Muscle layer of duodenum (tissue), 2 donors: ENCODE measurements at regions not wholly inside any gene's neighbourhood (a gene's known extent, or its start where the extent isn't known, plus 50 kb on each side); places are given as distances from the start of the nearest gene placed in this dataset.
"Not testable (repeated sequence)": the region's sequence is repeated elsewhere in the genome, so short reads cannot be mapped to it uniquely, and the experiment has no call there.

Experiments used
- H3K27ac ChIP-seq: one replicate; pipeline ENCODE4 v1.7.0; 2013; ENCODE audit warnings: mild to moderate bottlenecking, low read length
- H3K27me3 ChIP-seq: one replicate; pipeline ENCODE4 v1.7.0; 2013; ENCODE audit warnings: low read depth, mild to moderate bottlenecking, control low read depth, low read length
- H3K36me3 ChIP-seq, 2 donors: one replicate each; pipeline ENCODE4 v1.7.0; 2013; ENCODE audit warnings: low read length in 2 of 2, control low read depth in 1 of 2, mild to moderate bottlenecking in 1 of 2; ENCODE audit not compliant: insufficient read depth in 2 of 2, control insufficient read depth in 1 of 2
- H3K4me1 ChIP-seq, 2 donors: one replicate each; pipeline ENCODE4 v1.7.0; 2013; ENCODE audit warnings: low read length in 2 of 2, mild to moderate bottlenecking in 2 of 2, control low read depth in 1 of 2, moderate library complexity in 1 of 2; ENCODE audit not compliant: insufficient read depth in 2 of 2, control insufficient read depth in 1 of 2
- H3K4me3 ChIP-seq, 2 donors: one replicate each; pipeline ENCODE4 v1.7.0; 2013; ENCODE audit warnings: low read length in 2 of 2, low read depth in 1 of 2, mild to moderate bottlenecking in 1 of 2
- H3K9me3 ChIP-seq, 2 donors: one replicate each; pipeline ENCODE4 v1.7.0; 2013; ENCODE audit warnings: low read length in 2 of 2, control low read depth in 1 of 2, mild to moderate bottlenecking in 1 of 2; ENCODE audit not compliant: control insufficient read depth in 1 of 2
- donor health status: healthy.

- no peak overlapping the region for H3K4me3 ChIP-seq
- no peaks in the 10 kb centered on the region for H3K4me1 ChIP-seq
- no peaks in the 10 kb centered on the region for H3K9me3 ChIP-seq
- no peaks in the 10 kb centered on the region for H3K27me3 ChIP-seq
- H3K36me3 ChIP-seq, result no peaks in the 10 kb centered on the region
- no peak overlapping the region for H3K27ac ChIP-seq
Observed at GRCh38 chr14:35934499-35934898, 108.4 kb downstream of the BRMS1L start.

- H3K27me3 ChIP-seq, result no peaks in the 10 kb centered on the region
- H3K4me1 ChIP-seq, result no peaks in the 10 kb centered on the region
- H3K9me3 ChIP-seq, result no peaks in the 10 kb centered on the region
- no peaks in the 10 kb centered on the region for H3K36me3 ChIP-seq
- no peak overlapping the region for H3K4me3 ChIP-seq
- H3K27ac ChIP-seq, result no peak overlapping the region
Observed at GRCh38 chr14:35932659-35933159, 106.6 kb downstream of the BRMS1L start.

GRCh38 chr14:35932136-35932535 is 106.0 kb downstream of the BRMS1L start:
- no peaks in the 10 kb centered on the region for H3K36me3 ChIP-seq
- H3K27ac ChIP-seq, result no peak overlapping the region
- H3K4me1 ChIP-seq, result no peaks in the 10 kb centered on the region
- H3K4me3 ChIP-seq, result no peak overlapping the region
- H3K27me3 ChIP-seq, result no peaks in the 10 kb centered on the region
- H3K9me3 ChIP-seq, result no peaks in the 10 kb centered on the region

- H3K4me3 ChIP-seq, result no peak overlapping the region
- no peak overlapping the region for H3K27ac ChIP-seq
- no peaks in the 10 kb centered on the region for H3K4me1 ChIP-seq
- H3K9me3 ChIP-seq, result no peaks in the 10 kb centered on the region
- no peaks in the 10 kb centered on the region for H3K36me3 ChIP-seq
- H3K27me3 ChIP-seq, result no peaks in the 10 kb centered on the region
Observed at GRCh38 chr14:35931346-35931745, 105.2 kb downstream of the BRMS1L start.

GRCh38 chr14:35929186-35929585 is 103.0 kb downstream of the BRMS1L start:
- Histone ChIP-seq H3K27me3 (no peaks in the 10 kb centered on the region), H3K36me3 (no peaks in the 10 kb centered on the region), H3K4me3 (no peak overlapping the region), H3K9me3 (no peaks in the 10 kb centered on the region), H3K4me1 (no peaks in the 10 kb centered on the region), H3K27ac (no peak overlapping the region)

- no peaks in the 10 kb centered on the region for H3K36me3 ChIP-seq
- H3K4me1 ChIP-seq, result no peaks in the 10 kb centered on the region
- H3K27me3 ChIP-seq, result no peaks in the 10 kb centered on the region
- H3K27ac ChIP-seq, result no peak overlapping the region
- no peak overlapping the region for H3K4me3 ChIP-seq
- no peaks in the 10 kb centered on the region for H3K9me3 ChIP-seq
Observed at GRCh38 chr14:35927727-35928126, 101.6 kb downstream of the BRMS1L start.

GRCh38 chr14:35925319-35925718 is 99.2 kb downstream of the BRMS1L start:
- Histone ChIP-seq H3K27me3 (no peaks in the 10 kb centered on the region), H3K36me3 (no peaks in the 10 kb centered on the region), H3K4me1 (no peaks in the 10 kb centered on the region), H3K9me3 (no peaks in the 10 kb centered on the region), H3K27ac (no peak overlapping the region), H3K4me3 (no peak overlapping the region)

- H3K4me1 ChIP-seq, H3K27me3 ChIP-seq, H3K9me3 ChIP-seq, H3K27ac ChIP-seq, H3K36me3 ChIP-seq, H3K4me3 ChIP-seq: not testable (repeated sequence)
Observed at GRCh38 chr14:35922590-35922989, 96.5 kb downstream of the BRMS1L start.

- H3K27me3 ChIP-seq, result no peaks in the 10 kb centered on the region
- H3K4me1 ChIP-seq, result no peaks in the 10 kb centered on the region
- H3K4me3 ChIP-seq, result no peak overlapping the region
- no peaks in the 10 kb centered on the region for H3K9me3 ChIP-seq
- no peaks in the 10 kb centered on the region for H3K36me3 ChIP-seq
- no peak overlapping the region for H3K27ac ChIP-seq
Observed at GRCh38 chr14:35921745-35922144, 95.6 kb downstream of the BRMS1L start.
